ENCODE measurements at regions not wholly inside any gene's neighbourhood (a gene's known extent, or its start where the extent isn't known, plus 50 kb on each side); places are given as distances from the start of the nearest gene placed in this dataset.

DNA sequence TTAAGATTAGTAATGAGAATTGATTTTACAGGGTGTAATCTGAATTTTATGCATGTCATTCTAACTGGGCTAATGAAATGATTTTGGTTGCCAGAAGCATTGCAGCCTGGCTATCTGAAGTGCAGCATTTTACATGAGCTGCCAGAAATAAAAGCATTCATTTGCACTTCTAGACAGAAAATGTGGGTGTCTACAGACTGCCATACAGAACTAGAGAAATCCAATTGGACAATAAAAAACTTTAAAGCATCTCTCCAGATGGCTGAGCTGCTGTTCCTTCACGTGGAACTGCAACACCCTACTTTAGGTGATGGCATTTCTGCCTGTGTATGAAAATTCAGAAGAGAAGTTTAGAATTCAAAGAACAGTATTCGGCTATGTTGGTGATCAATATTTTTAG is 450.1 kb upstream of the SLITRK1 start:
- TF ChIP-seq POLR2AphosphoS5 (IDR thresholded peaks at IDR 0.05; ENCODE audit: borderline replicate concordance, low read depth, low read length): no peak
- TF ChIP-seq EZH2 (IDR thresholded peaks at IDR 0.05): no peak
